ENCODE measurements at regions not wholly inside any gene's neighbourhood (a gene's known extent, or its start where the extent isn't known, plus 50 kb on each side); places are given as distances from the start of the nearest gene placed in this dataset.

DNA sequence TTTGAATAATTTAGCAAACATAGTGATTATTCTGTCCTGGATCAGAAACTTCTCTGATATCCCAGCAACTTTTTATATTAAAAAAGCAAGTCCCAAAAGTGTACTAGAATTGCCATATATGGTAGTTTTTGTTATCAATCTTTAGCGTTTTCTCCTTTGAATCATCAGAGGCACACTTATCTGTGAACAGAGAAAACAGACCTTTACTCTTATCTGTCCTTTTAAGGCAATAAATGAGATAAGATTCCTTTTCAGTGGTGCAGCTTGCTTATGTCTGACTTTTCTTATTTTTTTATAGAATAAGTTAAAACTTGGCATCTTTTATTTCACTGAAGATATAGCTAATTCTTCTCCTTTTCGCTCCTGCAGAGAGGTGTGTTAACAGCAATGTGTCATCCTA, 458.1 kb upstream of the PCDH10 start:
- TF ChIP-seq, protein P1, sequence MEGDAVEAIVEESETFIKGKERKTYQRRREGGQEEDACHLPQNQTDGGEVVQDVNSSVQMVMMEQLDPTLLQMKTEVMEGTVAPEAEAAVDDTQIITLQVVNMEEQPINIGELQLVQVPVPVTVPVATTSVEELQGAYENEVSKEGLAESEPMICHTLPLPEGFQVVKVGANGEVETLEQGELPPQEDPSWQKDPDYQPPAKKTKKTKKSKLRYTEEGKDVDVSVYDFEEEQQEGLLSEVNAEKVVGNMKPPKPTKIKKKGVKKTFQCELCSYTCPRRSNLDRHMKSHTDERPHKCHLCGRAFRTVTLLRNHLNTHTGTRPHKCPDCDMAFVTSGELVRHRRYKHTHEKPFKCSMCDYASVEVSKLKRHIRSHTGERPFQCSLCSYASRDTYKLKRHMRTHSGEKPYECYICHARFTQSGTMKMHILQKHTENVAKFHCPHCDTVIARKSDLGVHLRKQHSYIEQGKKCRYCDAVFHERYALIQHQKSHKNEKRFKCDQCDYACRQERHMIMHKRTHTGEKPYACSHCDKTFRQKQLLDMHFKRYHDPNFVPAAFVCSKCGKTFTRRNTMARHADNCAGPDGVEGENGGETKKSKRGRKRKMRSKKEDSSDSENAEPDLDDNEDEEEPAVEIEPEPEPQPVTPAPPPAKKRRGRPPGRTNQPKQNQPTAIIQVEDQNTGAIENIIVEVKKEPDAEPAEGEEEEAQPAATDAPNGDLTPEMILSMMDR (IDR thresholded peaks at IDR 0.05; ENCODE audit: low read depth, low read length, missing input control): no peak
- no peak for TF ChIP-seq GABPA (IDR thresholded peaks at IDR 0.05 in 1 of 2, conservative IDR thresholded peaks at IDR 0.05 in 1 of 2)
- TF ChIP-seq ATF3 (IDR thresholded peaks at IDR 0.05): no peak
- no peak for TF ChIP-seq TAF1 (conservative IDR thresholded peaks at IDR 0.05)
- TF ChIP-seq MAX (IDR thresholded peaks at IDR 0.05): no peak
- no peak for TF ChIP-seq REST (IDR thresholded peaks at IDR 0.05)
- no peak for TF ChIP-seq JUND (IDR thresholded peaks at IDR 0.05)
- TF ChIP-seq YY1 (IDR thresholded peaks at IDR 0.05): no peak
- TF ChIP-seq RAD21 (IDR thresholded peaks at IDR 0.05): no peak
- no peak for TF ChIP-seq EGR1 (IDR thresholded peaks at IDR 0.05; ENCODE audit: low read depth in 2 of 2)
- TF ChIP-seq SP1 (IDR thresholded peaks at IDR 0.05): no peak
- no peak for TF ChIP-seq FOXA1 (IDR thresholded peaks at IDR 0.05)

Measured in liver (tissue), 3 donors.